ENCODE measurements at regions not wholly inside any gene's neighbourhood (a gene's known extent, or its start where the extent isn't known, plus 50 kb on each side); places are given as distances from the start of the nearest gene placed in this dataset.

GRCh38 chr15:95600884-95601283 is 729.6 kb upstream of the NR2F2 start:
- TF ChIP-seq CTCF (conservative IDR thresholded peaks at IDR 0.05 in 1 of 2, IDR thresholded peaks at IDR 0.05 in 1 of 2; ENCODE audit: extremely low read depth in 1 of 2, insufficient read depth in 1 of 2, low read depth in 1 of 2, low read length in 2 of 2), result no peak
- no peak for TF ChIP-seq EZH2 (IDR thresholded peaks at IDR 0.05; ENCODE audit: borderline replicate concordance, low read length)
